ENCODE measurements at regions not wholly inside any gene's neighbourhood (a gene's known extent, or its start where the extent isn't known, plus 50 kb on each side); places are given as distances from the start of the nearest gene placed in this dataset.

- no peaks in the 10 kb centered on the region for H3K27me3 ChIP-seq (ENCODE audit: low read depth, low read length)
- H3K36me3 ChIP-seq (ENCODE audit: control insufficient read depth in 1 of 2, insufficient read depth in 2 of 2, low read length in 2 of 2) = no peaks in the 10 kb centered on the region
- no peaks in the 10 kb centered on the region for H3K9me3 ChIP-seq (ENCODE audit: control insufficient read depth in 1 of 2, low read length in 2 of 2)
- H3K4me3 ChIP-seq (ENCODE audit: low read depth in 1 of 2, low read length in 2 of 2) = no peak overlapping the region
- H3K4me1 ChIP-seq (ENCODE audit: control insufficient read depth in 1 of 2, insufficient read depth in 2 of 2, low read length in 2 of 2) = no peaks in the 10 kb centered on the region
- no peak overlapping the region for H3K27ac ChIP-seq (ENCODE audit: low read length)
Observed at GRCh38 chr2:60045456-60045855, 508.0 kb downstream of the BCL11A start.

- Histone ChIP-seq H3K27me3 (ENCODE audit: low read depth, low read length) (no peaks in the 10 kb centered on the region), H3K4me1 (ENCODE audit: control insufficient read depth in 1 of 2, insufficient read depth in 2 of 2, low read length in 2 of 2) (no peaks in the 10 kb centered on the region), H3K9me3 (ENCODE audit: control insufficient read depth in 1 of 2, low read length in 2 of 2) (no peaks in the 10 kb centered on the region), H3K36me3 (ENCODE audit: control insufficient read depth in 1 of 2, insufficient read depth in 2 of 2, low read length in 2 of 2) (no peaks in the 10 kb centered on the region), H3K4me3 (ENCODE audit: low read depth in 1 of 2, low read length in 2 of 2) (no peak overlapping the region), H3K27ac (ENCODE audit: low read length) (no peak overlapping the region)
Observed at GRCh38 chr2:60044484-60044883, 509.0 kb downstream of the BCL11A start.

- no peaks in the 10 kb centered on the region for H3K36me3 ChIP-seq (ENCODE audit: control insufficient read depth in 1 of 2, insufficient read depth in 2 of 2, low read length in 2 of 2)
- no peaks in the 10 kb centered on the region for H3K9me3 ChIP-seq (ENCODE audit: control insufficient read depth in 1 of 2, low read length in 2 of 2)
- no peaks in the 10 kb centered on the region for H3K27me3 ChIP-seq (ENCODE audit: low read depth, low read length)
- no peaks in the 10 kb centered on the region for H3K4me1 ChIP-seq (ENCODE audit: control insufficient read depth in 1 of 2, insufficient read depth in 2 of 2, low read length in 2 of 2)
- H3K27ac ChIP-seq (ENCODE audit: low read length) = no peak overlapping the region
- no peak overlapping the region for H3K4me3 ChIP-seq (ENCODE audit: low read depth in 1 of 2, low read length in 2 of 2)
Observed at GRCh38 chr2:60042023-60042422, 511.4 kb downstream of the BCL11A start.

GRCh38 chr2:60033325-60033724 lies 520.1 kb downstream of the BCL11A start:
- Histone ChIP-seq H3K27ac (ENCODE audit: low read length) (no peak overlapping the region), H3K4me1 (ENCODE audit: control insufficient read depth in 1 of 2, insufficient read depth in 2 of 2, low read length in 2 of 2) (no peaks in the 10 kb centered on the region), H3K4me3 (ENCODE audit: low read depth in 1 of 2, low read length in 2 of 2) (no peak overlapping the region), H3K36me3 (ENCODE audit: control insufficient read depth in 1 of 2, insufficient read depth in 2 of 2, low read length in 2 of 2) (no peaks in the 10 kb centered on the region), H3K9me3 (ENCODE audit: control insufficient read depth in 1 of 2, low read length in 2 of 2) (peaks cover 0 to 10% of the 10 kb centered on the region in 2 donors), H3K27me3 (ENCODE audit: low read depth, low read length) (no peaks in the 10 kb centered on the region)

- no peak overlapping the region for H3K27ac ChIP-seq (ENCODE audit: low read length)
- no peaks in the 10 kb centered on the region for H3K27me3 ChIP-seq (ENCODE audit: low read depth, low read length)
- no peaks in the 10 kb centered on the region for H3K4me1 ChIP-seq (ENCODE audit: control insufficient read depth in 1 of 2, insufficient read depth in 2 of 2, low read length in 2 of 2)
- peaks cover 0 to 10% of the 10 kb centered on the region in 2 donors for H3K9me3 ChIP-seq (ENCODE audit: control insufficient read depth in 1 of 2, low read length in 2 of 2)
- no peak overlapping the region for H3K4me3 ChIP-seq (ENCODE audit: low read depth in 1 of 2, low read length in 2 of 2)
- no peaks in the 10 kb centered on the region for H3K36me3 ChIP-seq (ENCODE audit: control insufficient read depth in 1 of 2, insufficient read depth in 2 of 2, low read length in 2 of 2)
Observed at GRCh38 chr2:60029566-60029883, 523.9 kb downstream of the BCL11A start.

GRCh38 chr2:60028849-60029565 lies 524.4 kb downstream of the BCL11A start:
- Histone ChIP-seq H3K4me1 (ENCODE audit: control insufficient read depth in 1 of 2, insufficient read depth in 2 of 2, low read length in 2 of 2) (no peaks in the 10 kb centered on the region), H3K36me3 (ENCODE audit: control insufficient read depth in 1 of 2, insufficient read depth in 2 of 2, low read length in 2 of 2) (no peaks in the 10 kb centered on the region), H3K9me3 (ENCODE audit: control insufficient read depth in 1 of 2, low read length in 2 of 2) (peaks cover 0 to 10% of the 10 kb centered on the region in 2 donors), H3K4me3 (ENCODE audit: low read depth in 1 of 2, low read length in 2 of 2) (no peak overlapping the region), H3K27me3 (ENCODE audit: low read depth, low read length) (no peaks in the 10 kb centered on the region), H3K27ac (ENCODE audit: low read length) (no peak overlapping the region)

GRCh38 chr2:60025496-60025895 lies 528.0 kb downstream of the BCL11A start:
- H3K4me1 ChIP-seq (ENCODE audit: control insufficient read depth in 1 of 2, insufficient read depth in 2 of 2, low read length in 2 of 2) = no peaks in the 10 kb centered on the region
- H3K9me3 ChIP-seq (ENCODE audit: control insufficient read depth in 1 of 2, low read length in 2 of 2) = no peaks in the 10 kb centered on the region
- no peak overlapping the region for H3K4me3 ChIP-seq (ENCODE audit: low read depth in 1 of 2, low read length in 2 of 2)
- no peaks in the 10 kb centered on the region for H3K36me3 ChIP-seq (ENCODE audit: control insufficient read depth in 1 of 2, insufficient read depth in 2 of 2, low read length in 2 of 2)
- H3K27ac ChIP-seq (ENCODE audit: low read length) = no peak overlapping the region
- H3K27me3 ChIP-seq (ENCODE audit: low read depth, low read length) = no peaks in the 10 kb centered on the region

GRCh38 chr2:60023256-60023985 lies 530.0 kb downstream of the BCL11A start:
- no peaks in the 10 kb centered on the region for H3K4me1 ChIP-seq (ENCODE audit: control insufficient read depth in 1 of 2, insufficient read depth in 2 of 2, low read length in 2 of 2)
- H3K27me3 ChIP-seq (ENCODE audit: low read depth, low read length) = no peaks in the 10 kb centered on the region
- H3K36me3 ChIP-seq (ENCODE audit: control insufficient read depth in 1 of 2, insufficient read depth in 2 of 2, low read length in 2 of 2) = no peaks in the 10 kb centered on the region
- H3K4me3 ChIP-seq (ENCODE audit: low read depth in 1 of 2, low read length in 2 of 2) = no peak overlapping the region
- no peaks in the 10 kb centered on the region for H3K9me3 ChIP-seq (ENCODE audit: control insufficient read depth in 1 of 2, low read length in 2 of 2)
- no peak overlapping the region for H3K27ac ChIP-seq (ENCODE audit: low read length)

GRCh38 chr2:60007671-60008070 lies 545.8 kb downstream of the BCL11A start:
- no peaks in the 10 kb centered on the region for H3K36me3 ChIP-seq (ENCODE audit: control insufficient read depth in 1 of 2, insufficient read depth in 2 of 2, low read length in 2 of 2)
- no peaks in the 10 kb centered on the region for H3K9me3 ChIP-seq (ENCODE audit: control insufficient read depth in 1 of 2, low read length in 2 of 2)
- no peaks in the 10 kb centered on the region for H3K4me1 ChIP-seq (ENCODE audit: control insufficient read depth in 1 of 2, insufficient read depth in 2 of 2, low read length in 2 of 2)
- no peak overlapping the region for H3K4me3 ChIP-seq (ENCODE audit: low read depth in 1 of 2, low read length in 2 of 2)
- no peak overlapping the region for H3K27ac ChIP-seq (ENCODE audit: low read length)
- H3K27me3 ChIP-seq (ENCODE audit: low read depth, low read length) = no peaks in the 10 kb centered on the region

- Histone ChIP-seq H3K27ac (ENCODE audit: low read length) (no peak overlapping the region), H3K9me3 (ENCODE audit: control insufficient read depth in 1 of 2, low read length in 2 of 2) (no peaks in the 10 kb centered on the region), H3K4me1 (ENCODE audit: control insufficient read depth in 1 of 2, insufficient read depth in 2 of 2, low read length in 2 of 2) (no peaks in the 10 kb centered on the region), H3K36me3 (ENCODE audit: control insufficient read depth in 1 of 2, insufficient read depth in 2 of 2, low read length in 2 of 2) (no peaks in the 10 kb centered on the region), H3K27me3 (ENCODE audit: low read depth, low read length) (no peaks in the 10 kb centered on the region), H3K4me3 (ENCODE audit: low read depth in 1 of 2, low read length in 2 of 2) (no peak overlapping the region)
Observed at GRCh38 chr2:60003076-60003475, 550.4 kb downstream of the BCL11A start.

GRCh38 chr2:60002183-60002867 lies 551.1 kb downstream of the BCL11A start:
- Histone ChIP-seq H3K27me3 (ENCODE audit: low read depth, low read length) (no peaks in the 10 kb centered on the region), H3K4me1 (ENCODE audit: control insufficient read depth in 1 of 2, insufficient read depth in 2 of 2, low read length in 2 of 2) (no peaks in the 10 kb centered on the region), H3K4me3 (ENCODE audit: low read depth in 1 of 2, low read length in 2 of 2) (no peak overlapping the region), H3K27ac (ENCODE audit: low read length) (no peak overlapping the region), H3K9me3 (ENCODE audit: control insufficient read depth in 1 of 2, low read length in 2 of 2) (no peaks in the 10 kb centered on the region), H3K36me3 (ENCODE audit: control insufficient read depth in 1 of 2, insufficient read depth in 2 of 2, low read length in 2 of 2) (no peaks in the 10 kb centered on the region)
